Activated CD4-positive, alpha-beta T cell treated with anti-CD3 and anti-CD28 coated beads for 24 hours (primary cell): ENCODE measurements at regions not wholly inside any gene's neighbourhood (a gene's known extent, or its start where the extent isn't known, plus 50 kb on each side); places are given as distances from the start of the nearest gene placed in this dataset.

Source experiments
- DNase-seq, 2 donors: peaks; one replicate each; pipeline ENCODE4 v3.0.0-alpha.2; 2020; ENCODE audit warnings: low read depth in 2 of 2

DNA sequence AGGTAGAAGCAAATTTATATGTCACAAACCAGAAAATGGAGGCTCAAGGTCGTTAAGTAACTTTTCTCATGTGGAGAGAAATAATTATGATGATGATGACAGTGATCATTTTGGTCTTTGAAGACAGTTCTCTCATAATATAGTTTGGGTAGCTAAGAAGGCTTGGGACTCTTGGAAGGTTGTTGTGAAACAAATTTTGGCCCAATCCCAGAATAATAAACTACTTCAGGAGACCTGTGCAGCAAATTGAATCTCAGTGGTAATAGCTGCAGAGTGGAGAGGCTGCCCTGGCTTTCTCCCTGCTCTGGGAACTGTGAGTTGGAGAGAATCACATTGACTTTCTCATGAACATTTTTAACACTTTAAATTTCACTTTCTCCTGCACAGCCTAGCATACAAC is 217.2 kb upstream of the BOD1L1 start:
- no peak for DNase-seq

DNA sequence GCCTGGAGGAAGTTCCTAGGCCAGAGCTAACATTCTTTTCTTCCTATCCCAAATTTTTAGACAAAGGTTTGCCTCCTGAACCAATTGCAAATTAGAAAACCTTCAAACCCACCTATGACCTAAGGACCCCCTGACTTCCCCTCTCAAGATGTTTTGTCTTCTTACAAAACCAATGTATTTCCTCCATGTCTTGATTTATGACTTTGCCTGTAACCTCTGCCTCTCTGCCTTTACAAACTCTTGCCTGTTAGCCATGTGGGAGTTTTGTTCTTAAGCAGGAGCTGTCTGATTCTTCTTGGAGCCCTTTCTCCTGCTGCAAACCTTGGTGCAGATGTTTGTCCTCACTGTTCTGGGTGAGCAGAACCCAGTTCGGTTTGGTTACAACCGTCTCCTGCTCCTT is 222.3 kb upstream of the BOD1L1 start:
- DNase-seq = no peak

DNA sequence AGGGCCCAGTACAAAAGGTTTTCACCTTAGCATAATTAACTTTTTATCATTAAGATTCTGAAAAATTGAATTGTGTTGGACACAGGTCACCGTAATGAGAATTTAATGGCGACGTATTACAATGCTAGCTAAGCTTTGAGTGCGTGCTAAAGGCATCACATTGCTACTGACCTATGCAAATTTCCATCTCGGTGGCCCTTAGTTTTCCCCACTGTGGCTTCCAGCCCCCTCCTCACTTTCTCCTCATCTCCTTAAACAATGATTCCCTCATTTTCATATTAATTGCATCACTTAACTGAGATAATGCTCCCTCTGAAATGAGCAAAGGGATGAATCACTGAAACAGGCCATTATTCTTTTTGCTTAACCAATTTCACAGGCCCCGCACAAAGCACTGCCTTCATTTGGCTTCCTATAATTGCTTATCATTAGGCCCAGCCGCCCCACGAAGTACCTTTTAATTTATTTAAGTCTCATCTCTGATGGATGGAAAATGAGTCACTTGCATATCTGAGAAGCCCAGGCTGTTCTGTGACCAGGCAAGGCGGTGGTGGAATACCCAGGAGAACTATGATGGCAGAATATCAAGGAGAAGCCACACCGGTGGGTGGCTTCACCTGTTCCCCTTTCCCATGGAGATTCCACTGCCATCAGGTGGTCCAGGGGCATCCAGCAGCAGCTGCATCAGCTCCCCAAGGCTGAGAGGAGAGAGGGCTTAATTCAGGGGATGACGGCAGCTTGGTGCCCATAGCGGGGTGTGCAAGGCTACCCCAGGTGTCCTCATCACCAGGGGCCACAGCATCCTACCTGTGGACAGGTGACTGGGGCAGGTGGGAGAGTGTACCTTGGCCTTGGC is 223.8 kb upstream of the BOD1L1 start:
- no peak for DNase-seq

DNA sequence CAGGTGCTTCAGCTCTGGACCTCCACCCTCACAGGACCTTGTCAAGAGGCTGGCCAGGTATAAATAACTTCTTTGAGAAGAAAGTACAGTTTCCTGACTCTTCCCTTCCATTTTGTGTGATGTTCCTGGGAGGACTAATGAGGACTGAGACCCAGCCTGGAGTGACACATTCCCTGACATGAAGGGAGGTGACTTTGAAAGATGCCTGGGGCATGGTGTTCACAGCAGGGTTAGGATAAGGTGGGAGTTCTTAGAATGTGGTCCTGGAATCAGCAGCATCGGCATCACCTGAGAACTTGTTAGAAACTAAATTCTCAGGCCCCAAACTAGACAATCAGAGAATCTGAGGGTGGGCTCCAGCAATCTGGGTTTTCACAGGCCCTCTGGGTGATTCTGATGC is 224.9 kb upstream of the BOD1L1 start:
- DNase-seq = no peak

DNA sequence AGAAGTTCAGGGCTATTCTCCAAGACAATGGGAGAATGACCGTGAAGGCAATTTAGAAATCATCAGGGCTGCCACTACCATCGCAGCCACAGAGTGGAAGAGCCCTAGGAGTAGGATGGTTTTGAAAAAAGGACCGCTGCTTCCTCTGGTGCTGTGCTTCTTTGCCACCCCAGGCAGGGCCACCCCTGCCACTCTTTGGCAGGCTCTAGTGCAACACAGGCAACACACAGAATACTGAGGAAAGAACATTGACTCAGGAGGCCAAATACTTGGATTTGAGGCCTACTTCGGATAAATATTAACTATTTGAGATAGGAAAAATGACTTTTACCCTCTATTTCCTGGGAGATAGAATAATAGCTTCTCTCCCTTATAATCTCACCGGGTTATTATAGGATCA is 228.9 kb upstream of the BOD1L1 start:
- no peak for DNase-seq

DNA sequence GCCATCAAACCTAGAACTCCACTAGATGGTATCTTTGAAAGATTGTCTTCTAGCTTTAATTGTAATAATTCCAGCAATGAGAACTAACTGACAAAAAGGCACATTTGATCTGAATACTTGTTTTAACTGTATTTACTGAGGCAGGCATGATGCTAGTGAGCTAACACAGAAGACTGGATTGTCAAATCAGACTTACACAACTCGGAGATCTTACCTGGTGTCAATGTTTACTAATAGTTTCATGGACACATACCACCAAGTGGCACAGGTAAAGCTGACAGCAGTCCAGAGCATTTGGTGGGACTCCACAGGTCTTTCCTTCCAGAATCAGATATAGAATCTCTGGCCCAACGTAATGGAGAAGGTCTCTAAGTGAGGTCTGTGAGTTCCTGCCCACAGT is 229.9 kb upstream of the BOD1L1 start:
- DNase-seq = no peak

DNA sequence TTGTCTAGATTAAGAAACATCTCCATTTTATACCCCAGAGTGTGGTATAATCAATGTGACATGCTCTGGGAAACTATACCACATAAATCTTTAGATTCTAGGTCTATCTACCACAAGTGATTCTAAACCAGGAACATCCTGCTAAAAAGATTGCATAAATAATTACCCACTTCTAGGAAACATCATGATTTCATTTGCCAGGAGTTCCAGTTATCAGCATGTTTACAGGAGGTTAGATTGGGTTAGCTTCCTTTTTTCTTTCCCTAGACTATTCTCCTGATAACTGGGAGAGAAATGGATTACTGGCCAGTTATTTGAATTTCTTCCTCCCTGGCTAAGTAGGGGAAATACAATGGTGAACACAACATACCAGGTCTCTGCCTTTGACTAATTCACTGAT is 230.3 kb upstream of the BOD1L1 start:
- DNase-seq = no peak

DNA sequence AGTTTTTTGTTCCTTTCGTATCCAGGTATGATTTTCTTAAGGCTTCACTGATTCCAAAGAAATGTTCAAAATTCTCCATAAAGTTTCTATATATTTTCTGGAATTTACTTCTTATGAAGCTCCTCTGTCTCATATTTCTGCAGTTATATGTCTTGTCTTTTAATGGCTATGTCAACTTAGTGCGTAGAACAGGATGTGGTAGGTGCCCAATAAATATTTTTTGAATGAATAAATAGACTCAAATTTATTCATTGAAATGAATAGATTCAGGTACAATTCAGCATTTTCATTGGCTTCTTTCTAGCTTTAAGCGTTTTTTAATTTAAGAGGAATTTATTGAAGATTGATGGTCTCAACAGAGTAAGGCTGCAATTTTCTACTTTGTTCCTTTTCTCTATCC is 231.9 kb upstream of the BOD1L1 start:
- no peak for DNase-seq

DNA sequence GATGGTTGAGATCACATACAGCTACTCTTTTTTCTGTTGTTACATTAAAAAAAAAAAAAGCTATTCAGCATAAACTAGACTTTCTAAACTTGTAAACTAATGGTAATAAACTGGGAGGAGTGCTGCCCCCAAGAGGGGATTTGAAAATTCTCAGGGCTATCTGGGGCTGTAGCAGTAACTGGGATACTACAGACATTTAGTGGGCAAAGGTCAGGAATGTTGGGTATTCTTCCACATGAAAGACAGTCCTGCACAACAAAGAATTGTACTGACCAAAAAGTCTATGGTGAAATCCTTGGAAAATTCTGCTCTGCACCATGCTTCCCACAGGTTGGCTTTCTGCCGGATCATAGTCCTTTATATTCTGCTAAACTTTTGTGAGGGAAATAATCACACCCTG is 232.6 kb upstream of the BOD1L1 start:
- DNase-seq = no peak

DNA sequence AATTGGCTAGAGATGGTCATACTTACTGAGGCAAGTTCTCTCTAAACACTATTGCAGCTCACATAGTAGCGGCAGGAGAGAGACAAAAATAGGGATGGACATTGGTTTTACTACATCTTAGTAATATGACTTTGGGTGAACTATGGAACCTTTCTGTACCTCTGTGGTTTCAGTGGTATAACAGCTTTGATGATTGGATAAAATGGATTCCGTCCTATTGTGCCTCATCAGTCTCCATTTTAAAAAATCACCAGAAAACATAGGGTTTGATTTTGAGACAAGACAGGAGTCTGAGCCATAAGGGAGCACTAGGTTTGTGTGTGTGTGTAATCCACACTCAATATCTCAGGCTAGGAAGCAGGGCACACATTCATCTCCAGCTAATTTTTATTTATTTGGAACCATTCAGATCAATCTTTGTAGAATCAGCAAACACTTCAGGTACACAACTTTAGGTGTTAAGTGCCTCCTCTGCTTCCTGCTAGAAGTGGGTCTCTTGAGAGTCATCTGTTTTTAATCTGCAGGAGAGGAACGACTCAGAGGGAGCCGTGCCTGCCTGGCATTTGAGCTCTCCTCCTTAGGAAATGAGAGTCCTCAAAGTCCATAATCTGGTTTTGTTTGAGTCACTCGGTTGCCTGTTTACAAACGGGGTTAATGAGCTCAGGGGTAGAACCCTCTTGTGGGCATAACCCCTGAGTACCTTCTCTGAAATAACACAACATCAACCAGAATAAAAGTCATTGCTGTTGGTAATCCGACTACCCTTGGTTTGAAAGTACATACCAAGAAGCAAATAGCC is 238.5 kb upstream of the BOD1L1 start:
- no peak for DNase-seq

DNA sequence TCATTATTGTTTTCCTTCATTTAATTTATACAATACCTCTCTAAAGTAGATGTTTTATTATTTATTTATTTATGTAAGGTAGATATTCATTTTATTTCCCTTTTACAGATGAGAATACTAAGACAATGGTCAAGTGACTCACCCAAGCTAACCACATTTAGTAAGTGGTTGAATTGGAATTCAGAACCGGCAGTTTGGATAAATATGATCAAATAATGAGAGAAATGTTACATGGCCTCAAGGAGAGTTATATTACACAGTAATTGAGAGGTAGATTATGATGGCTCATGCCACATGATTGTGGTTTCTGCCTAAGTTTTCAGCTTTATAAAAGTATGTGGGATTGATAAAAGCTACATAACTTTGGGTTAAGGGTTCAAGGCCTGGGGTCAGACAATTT is 239.4 kb upstream of the BOD1L1 start:
- no peak for DNase-seq

DNA sequence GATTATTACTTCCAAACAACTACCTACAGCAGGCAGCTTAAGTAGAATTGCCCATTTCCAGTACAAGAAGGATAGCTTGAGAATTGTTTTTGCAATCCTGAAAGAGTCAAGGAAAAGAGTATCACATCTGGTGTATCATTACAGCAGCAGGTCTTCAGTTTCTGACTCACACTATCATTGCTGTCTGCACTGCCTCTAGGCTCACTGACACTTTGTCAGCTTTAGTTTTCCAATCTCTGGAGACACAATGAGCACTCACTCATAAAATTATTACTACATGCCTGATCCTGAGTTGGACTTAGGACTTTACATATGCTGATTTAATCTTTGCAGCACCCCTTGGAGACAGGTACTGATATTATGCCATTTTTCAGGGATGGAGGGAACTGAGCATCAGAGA is 244.6 kb upstream of the BOD1L1 start:
- DNase-seq = no peak

DNA sequence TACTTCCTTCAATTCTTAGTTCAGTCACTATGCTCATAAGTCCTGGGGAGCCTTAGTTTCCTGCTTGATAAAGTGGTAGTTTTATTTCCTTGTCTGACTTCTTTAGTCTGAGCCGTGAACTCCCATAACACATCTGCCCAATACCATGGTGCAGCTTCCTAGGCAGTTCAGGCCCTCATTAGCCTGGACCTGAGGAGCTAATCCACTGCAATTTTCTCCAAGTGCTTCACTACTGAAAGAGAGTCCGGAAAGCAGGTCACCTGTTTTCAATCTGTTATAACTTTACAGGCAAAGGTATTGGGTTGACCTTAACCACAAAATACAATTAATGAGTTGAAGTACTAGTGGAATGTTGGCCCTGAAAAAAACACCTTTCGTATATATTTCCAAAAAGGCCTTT is 245.4 kb upstream of the BOD1L1 start:
- DNase-seq = no peak

DNA sequence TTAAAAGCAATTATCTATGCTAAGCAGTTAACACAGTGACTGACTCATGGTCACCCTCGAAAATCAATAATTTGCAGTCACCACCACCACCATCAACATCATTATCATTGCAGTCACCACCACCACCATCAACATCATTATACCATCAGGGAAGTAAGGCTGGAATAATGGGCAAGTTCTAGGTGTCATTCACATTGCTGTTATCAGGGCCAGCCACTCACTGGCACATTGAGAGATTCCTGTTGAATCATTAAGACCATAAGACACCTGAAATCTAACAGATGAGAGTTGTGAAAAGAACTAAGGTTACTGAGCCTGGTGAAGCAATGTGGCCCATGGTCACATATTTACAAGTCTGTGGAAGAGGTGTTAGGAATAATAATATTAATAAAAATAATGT is 247.7 kb upstream of the BOD1L1 start:
- no peak for DNase-seq

DNA sequence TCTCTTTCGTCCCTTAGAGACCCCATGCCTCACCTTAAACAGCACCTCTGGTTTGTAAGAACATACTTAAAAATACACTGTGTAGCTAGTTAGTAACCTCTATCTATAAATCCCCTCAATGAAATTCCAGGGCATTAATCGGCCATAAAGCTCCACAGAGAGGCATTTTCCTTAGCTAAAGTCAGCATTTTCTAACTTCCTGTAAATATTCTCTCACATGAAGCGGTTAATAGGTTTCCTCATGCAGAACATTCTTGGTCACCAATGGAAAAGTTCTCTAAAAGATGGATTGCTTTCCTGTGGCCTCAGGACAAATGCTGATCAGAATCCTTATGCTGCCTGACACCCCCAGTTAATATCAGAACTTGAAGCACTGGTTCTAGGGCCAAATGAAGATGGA is 248.6 kb upstream of the BOD1L1 start:
- DNase-seq = no peak

DNA sequence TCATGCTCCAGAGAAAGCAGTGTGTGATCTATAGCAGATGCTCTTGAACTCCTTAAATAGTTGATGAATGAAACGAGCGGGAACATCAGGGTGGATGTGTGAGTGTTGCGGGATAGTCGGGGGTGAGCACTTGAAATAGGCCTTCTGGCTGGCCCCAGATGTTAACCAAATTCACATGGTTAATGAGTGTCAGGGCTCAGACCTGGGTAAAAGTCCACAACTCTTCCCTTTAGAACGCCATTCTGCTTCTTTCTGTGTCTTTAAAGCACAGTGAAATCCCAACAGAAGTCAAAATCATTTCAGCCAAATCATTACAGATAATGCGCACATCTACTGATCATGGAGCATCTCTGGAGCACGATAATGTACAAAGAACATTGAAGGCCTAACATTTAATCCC is 249.4 kb upstream of the BOD1L1 start:
- no peak for DNase-seq

DNA sequence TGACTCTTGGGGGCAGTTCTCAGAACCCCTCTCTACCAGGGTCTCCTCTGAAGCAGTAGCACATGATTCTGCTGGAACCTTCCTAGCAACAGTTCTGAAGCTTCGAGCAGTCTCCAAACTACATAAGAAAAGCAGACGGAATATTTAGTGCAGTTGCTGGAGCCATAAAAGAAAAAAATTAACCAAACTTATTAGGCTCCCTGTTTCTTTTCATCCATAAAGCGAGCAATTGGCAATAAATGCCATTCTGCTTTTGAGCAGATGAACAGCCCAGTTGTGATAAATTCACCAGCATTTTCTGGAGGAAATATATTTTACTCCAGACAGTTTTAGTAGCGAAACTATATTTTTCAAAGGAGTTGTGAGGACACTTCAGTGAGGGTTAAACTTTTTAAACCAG is 250.1 kb upstream of the BOD1L1 start:
- no peak for DNase-seq

DNA sequence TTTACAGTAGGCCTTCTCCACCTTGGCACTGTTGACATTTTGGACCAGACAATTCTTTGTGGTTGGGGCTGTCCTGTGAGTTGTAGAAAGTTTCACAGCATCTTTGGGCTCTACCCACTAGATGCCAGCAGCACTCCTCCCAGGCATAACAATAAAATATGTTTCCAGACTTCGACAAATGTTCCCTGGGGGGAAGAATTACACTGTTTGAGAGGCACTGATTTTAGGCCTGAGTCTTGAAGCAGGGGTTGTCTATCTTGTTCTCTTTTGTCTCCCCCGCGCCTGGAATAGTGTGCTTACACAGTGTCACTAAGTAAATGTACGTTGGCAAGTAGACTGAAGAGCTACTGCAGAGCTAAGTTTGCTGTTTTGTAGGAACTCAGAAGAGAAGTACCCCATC is 254.4 kb upstream of the BOD1L1 start:
- no peak for DNase-seq

DNA sequence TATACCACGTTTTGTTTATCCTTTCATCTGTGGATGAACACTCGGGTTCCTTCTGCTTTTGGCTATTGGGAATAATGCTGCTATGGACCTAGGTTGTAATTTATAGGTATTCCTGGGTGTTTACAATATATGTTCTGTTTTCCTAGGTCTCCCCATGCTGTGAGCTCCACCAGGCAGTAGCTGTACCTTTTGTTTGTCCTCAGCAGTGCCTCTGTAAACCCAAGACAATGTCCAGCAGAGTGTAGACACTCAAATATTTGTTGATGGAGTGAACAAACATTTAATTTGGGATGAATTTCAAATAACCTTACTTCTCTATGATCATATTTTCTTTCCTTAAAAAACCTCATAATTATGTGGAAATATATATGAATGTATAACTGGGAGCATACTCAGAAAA is 259.5 kb upstream of the BOD1L1 start:
- no peak for DNase-seq

DNA sequence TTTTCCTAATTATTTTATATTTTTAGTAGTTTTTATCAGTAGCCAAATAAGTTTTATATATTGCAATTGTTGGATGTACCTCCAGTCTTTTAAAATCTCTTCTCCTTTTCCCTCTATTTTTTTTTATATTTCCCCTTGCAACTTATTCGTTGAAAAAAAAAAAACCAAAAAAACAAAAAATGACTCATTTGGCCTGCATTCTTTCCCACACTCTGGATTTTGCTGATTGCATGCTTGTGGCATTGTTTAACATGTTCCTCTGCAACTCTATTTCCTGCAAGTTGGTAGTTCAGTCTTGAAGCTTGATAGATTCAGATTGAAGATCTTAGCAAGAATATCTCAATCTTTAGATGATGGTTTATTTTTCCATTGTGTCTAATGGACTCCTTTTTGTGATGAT is 260.6 kb upstream of the BOD1L1 start:
- DNase-seq = no peak

DNA sequence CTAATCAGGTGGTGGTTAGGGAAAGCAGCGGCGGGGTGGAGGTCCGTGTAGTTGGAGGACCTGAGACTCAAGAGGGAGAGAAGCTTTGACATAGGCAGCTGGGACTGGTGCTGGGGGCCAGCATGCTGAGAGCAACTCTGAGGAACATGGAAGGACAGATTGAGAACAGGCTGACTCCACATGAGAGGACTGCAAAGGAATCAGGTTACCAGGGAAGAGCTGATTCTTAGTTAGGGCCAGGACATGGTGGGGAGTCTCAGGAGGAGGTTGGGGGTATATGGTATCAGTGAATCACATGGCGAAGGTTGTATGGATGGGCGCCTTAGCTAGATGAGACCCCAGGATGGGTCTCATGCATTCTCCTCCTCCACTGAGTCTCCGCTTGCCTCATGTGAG is 264.0 kb upstream of the BOD1L1 start:
- no peak for DNase-seq

DNA sequence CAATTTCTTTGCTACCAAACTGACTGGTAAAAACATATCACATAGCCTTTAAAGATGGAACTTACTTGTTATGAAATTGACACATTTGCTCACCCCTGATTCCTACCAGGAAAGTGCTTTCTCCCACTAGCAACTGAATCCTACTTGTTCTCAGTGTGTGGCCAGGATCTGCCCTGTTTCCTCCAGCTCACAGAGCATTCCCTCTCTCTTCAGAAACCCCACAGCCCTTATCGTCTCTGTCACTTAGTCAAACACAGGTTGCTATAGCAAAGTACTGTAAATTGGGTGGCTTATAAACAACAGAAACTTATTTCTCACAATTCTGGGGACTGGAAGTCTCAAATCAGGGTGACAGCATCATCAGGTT is 265.2 kb upstream of the BOD1L1 start:
- DNase-seq = no peak

DNA sequence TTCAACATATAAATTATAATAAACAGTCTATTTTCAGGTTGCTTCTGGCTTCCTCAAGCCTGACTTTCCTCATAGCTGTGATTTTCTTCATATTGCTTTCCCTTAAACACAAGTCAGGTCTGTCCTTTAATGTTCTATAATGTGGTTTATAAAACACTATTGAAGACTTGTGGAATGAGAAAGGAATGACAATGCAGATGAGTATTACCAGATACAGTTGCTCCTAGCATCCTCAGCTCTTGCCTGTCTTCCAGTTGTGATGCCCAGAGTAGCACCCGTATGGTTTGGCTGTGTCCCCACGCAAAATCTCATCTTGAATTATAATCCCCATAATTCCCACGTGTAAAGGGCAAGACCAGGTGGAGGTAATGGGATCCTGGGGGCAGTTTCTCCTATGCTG is 265.7 kb upstream of the BOD1L1 start:
- no peak for DNase-seq

DNA sequence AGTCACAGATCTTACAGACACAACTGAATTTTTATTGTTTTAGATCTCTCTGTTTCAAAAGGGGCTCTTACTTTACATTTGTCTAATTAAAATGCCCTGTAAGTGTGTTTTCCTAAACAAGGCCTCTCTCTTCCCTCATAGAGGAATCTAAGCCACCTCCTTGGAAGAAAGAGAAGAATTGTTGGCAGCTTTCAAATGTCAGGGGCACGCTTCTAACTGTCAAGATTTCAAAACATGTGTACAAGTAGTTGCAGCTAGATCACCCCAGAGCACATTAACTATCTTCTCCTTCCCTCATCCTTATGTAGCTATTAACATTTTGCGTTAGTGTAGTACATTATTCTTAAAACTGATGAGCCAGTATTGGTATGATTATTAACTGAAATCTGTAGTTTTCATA is 266.5 kb upstream of the BOD1L1 start:
- no peak for DNase-seq
